ENCODE measurements at regions not wholly inside any gene's neighbourhood (a gene's known extent, or its start where the extent isn't known, plus 50 kb on each side); places are given as distances from the start of the nearest gene placed in this dataset.

- no peak for TF ChIP-seq POLR2A (IDR thresholded peaks at IDR 0.05)
- no peak for TF ChIP-seq EP300 (IDR thresholded peaks at IDR 0.05)
These were observed 205.5 kb upstream of the CENPE start for GRCh38 chr4:103403619-103404018.

All from stomach (tissue), 4 donors.